Lung (tissue), 11 donors: ENCODE measurements at regions not wholly inside any gene's neighbourhood (a gene's known extent, or its start where the extent isn't known, plus 50 kb on each side); places are given as distances from the start of the nearest gene placed in this dataset.

ENCODE experiments used
- ATAC-seq: fragments of 200-7000 bp; cut with Tn5 transposase; one replicate; pipeline ENCODE4 v1.9.1; 2020; ENCODE audit warnings: moderate number of reproducible peaks; ENCODE audit not compliant: insufficient read depth, low FRiP score
- DNase-seq, 3 donors: peaks; one replicate each; pipeline ENCODE4 v3.0.0-alpha.2; 2013 to 2017
- H3K27ac ChIP-seq, 2 donors: one replicate each; pipeline ENCODE4 v1.5.1; 2013; ENCODE audit warnings: mild to moderate bottlenecking in 2 of 2, moderate library complexity in 2 of 2, control low read depth in 1 of 2, inconsistent platforms in 1 of 2, low read depth in 1 of 2, low read length in 1 of 2
- H3K27me3 ChIP-seq, 3 donors: one replicate each; pipeline ENCODE4 v1.5.1; 2013; ENCODE audit warnings: low read length in 2 of 3; ENCODE audit not compliant: control insufficient read depth in 3 of 3, insufficient read depth in 3 of 3
- H3K36me3 ChIP-seq, 4 donors: one replicate each; pipeline ENCODE4 v1.5.1; 2013; ENCODE audit warnings: low read length in 4 of 4, mild to moderate bottlenecking in 1 of 4, moderate library complexity in 1 of 4; ENCODE audit not compliant: control insufficient read depth in 4 of 4, insufficient read depth in 4 of 4
- H3K4me1 ChIP-seq, 5 donors: one replicate each; pipeline ENCODE4 v1.5.1; 2013; ENCODE audit warnings: low read length in 5 of 5, mild to moderate bottlenecking in 2 of 5, moderate library complexity in 1 of 5; ENCODE audit not compliant: control insufficient read depth in 5 of 5, insufficient read depth in 5 of 5
- H3K4me3 ChIP-seq: one replicate; pipeline ENCODE4 v1.5.1; 2013; ENCODE audit warnings: mild to moderate bottlenecking, control low read depth, moderate library complexity
- H3K9ac ChIP-seq, 2 donors: one replicate each; pipeline ENCODE4 v1.5.1; 2013; ENCODE audit warnings: low read length in 2 of 2, control low read depth in 1 of 2; ENCODE audit not compliant: insufficient read depth in 1 of 2
- H3K9me3 ChIP-seq, 4 donors: one replicate each; pipeline ENCODE4 v1.5.1; 2013; ENCODE audit warnings: low read length in 3 of 4, mild to moderate bottlenecking in 1 of 4, moderate library complexity in 1 of 4; ENCODE audit not compliant: control insufficient read depth in 4 of 4, insufficient read depth in 3 of 4
- CTCF ChIP-seq: IDR thresholded peaks from 2 replicates; pipeline ENCODE4 v1.5.1; 2012; ENCODE audit warnings: mild to moderate bottlenecking; ENCODE audit errors: control extremely low read depth, extremely low read depth
- WGBS, 2 donors: extraction: QIAGEN DNeasy Blood & Tissue Kit; methylation state at CpG; one replicate each; pipeline ENCODE4 v1.1.7; 2013; 5-methylcytosine and 5-hydroxymethylcytosine counted together
- donor health status: control.
- donor health status: control.
- donor health status: Bipolar disorder and iron deficiency.
- donor health status: healthy.
- donor health status: DM: yes; HTN: yes; CAD: no.

DNA sequence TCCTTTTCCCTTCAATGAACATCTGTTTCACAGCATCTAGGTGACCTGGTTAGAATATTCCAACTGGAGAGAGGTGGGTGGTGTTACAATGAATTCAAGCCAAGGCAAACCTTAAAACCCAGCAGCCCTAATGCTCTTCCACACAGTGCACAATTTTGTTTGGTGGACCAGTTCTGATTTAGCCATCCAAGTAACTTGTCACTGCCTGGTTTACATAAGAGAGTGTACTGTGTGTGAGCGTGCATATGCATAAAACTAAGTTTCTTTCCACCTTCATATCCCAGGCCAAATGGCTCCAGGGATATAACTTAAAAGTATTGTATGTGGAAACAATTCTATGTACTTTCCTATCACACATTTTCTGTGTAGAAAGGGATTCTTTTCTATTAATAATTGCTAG, 200.4 kb upstream of the FAR2 start:
- no peaks in the 10 kb centered on the region for H3K36me3 ChIP-seq
- DNase-seq (no peak), ATAC-seq (no peak)
- no peak overlapping the region for H3K27ac ChIP-seq
- no peaks in the 10 kb centered on the region for H3K27me3 ChIP-seq
- no peak for TF ChIP-seq CTCF
- no peak overlapping the region for H3K9ac ChIP-seq
- no peak overlapping the region for H3K4me3 ChIP-seq
- WGBS, 2 donors: 91 to 94% methylated on average over 1 of the region's 1 CpG
- peaks cover 0 to 2% (median 0%) of the 10 kb centered on the region in 4 donors for H3K9me3 ChIP-seq
- H3K4me1 ChIP-seq: peaks cover 0 to 2% (median 0%) of the 10 kb centered on the region in 5 donors

DNA sequence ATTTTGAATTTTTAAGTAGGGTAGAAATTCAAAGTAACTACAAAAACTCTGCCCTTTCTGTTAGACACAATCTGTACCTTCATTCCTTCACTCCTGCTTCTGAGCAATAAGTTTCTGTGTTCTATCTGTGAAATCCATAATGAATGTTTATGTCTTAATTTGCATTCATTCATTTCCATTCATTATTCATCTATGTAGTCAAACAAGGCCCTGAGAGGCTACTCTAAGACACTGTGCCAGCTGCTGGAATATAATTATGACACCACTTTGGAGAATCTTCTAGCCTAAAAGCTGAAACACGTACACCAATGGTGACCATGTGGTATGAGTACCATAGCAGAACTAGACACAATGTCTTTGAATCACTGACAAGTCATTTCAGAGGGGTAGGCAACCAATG, 199.9 kb upstream of the FAR2 start:
- peaks cover 0 to 2% (median 0%) of the 10 kb centered on the region in 4 donors for H3K9me3 ChIP-seq
- H3K4me3 ChIP-seq: no peak overlapping the region
- ATAC-seq: no peak
- WGBS, 2 donors: 79 to 89% methylated on average over 1 of the region's 1 CpG
- no peak for TF ChIP-seq CTCF
- no peaks in the 10 kb centered on the region for H3K27me3 ChIP-seq
- peaks cover 0 to 2% (median 0%) of the 10 kb centered on the region in 5 donors for H3K4me1 ChIP-seq
- no peak for DNase-seq
- no peak overlapping the region for H3K9ac ChIP-seq
- no peaks in the 10 kb centered on the region for H3K36me3 ChIP-seq
- H3K27ac ChIP-seq: no peak overlapping the region

GRCh38 chr12:28950049-28950448, 199.0 kb upstream of the FAR2 start:
- no peak for TF ChIP-seq CTCF
- Histone ChIP-seq H3K4me1 (peaks cover 0 to 4% (median 0%) of the 10 kb centered on the region in 5 donors), H3K36me3 (no peaks in the 10 kb centered on the region), H3K9me3 (peaks cover 0 to 2% (median 0%) of the 10 kb centered on the region in 4 donors), H3K4me3 (no peak overlapping the region), H3K27ac (no peak overlapping the region), H3K9ac (no peak overlapping the region), H3K27me3 (no peaks in the 10 kb centered on the region)
- ATAC-seq (no peak), DNase-seq (no peak)

DNA sequence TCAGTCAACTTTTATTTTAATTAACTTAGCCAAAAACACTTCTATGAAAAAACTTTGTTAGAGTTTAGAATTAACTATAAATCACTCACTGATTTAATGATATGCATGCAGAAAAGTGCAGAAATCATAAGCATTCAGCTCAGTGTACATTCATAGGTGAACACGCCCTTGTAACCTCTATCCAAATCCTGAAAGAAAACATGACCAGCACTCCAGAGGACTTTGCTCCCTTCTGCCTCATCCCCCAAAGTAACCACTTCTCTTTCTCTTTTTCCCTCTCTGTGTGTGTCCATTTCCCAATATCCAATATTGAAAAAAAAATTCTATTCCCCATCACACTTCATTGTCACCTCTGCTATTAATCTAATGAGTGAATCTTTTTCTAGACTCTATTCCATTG, 197.1 kb upstream of the FAR2 start:
- Histone ChIP-seq H3K27me3 (no peaks in the 10 kb centered on the region), H3K27ac (no peak overlapping the region), H3K4me1 (peaks cover 0 to 8% (median 0%) of the 10 kb centered on the region in 5 donors), H3K9me3 (no peaks in the 10 kb centered on the region), H3K9ac (no peak overlapping the region), H3K36me3 (no peaks in the 10 kb centered on the region), H3K4me3 (no peak overlapping the region)
- WGBS, 2 donors: 79 to 96% methylated on average over 1 of the region's 1 CpG
- DNase-seq (no peak), ATAC-seq (no peak)
- no peak for TF ChIP-seq CTCF
